T-helper 2 cell (primary cell): ENCODE measurements at regions not wholly inside any gene's neighbourhood (a gene's known extent, or its start where the extent isn't known, plus 50 kb on each side); places are given as distances from the start of the nearest gene placed in this dataset.

Experiments used
- DNase-seq, 5 experiments: peaks; one replicate each; pipeline versions ENCODE4 v3.0.0 to v3.0.0-alpha.2; 2012 to 2022

DNA sequence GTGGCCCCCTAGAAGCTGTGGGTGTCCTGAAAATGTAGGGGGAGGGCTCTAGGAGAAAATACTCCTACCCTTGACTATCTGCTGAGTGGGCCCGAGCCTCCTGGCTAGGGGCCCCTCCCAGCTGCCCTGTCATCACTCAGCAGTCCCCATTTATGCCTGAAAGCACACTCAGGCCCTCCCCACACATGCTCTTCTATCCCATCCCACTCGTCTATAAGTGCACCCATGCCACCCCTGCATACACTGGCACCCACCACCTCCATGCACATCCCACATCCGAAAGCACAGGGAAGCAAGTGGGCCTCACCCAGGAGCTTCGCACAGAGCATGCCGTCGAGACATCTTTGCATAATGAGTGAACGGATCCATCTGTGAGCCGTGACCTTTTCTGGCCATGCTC is 80.4 kb upstream of the POU3F1 start:
- no peak for DNase-seq

DNA sequence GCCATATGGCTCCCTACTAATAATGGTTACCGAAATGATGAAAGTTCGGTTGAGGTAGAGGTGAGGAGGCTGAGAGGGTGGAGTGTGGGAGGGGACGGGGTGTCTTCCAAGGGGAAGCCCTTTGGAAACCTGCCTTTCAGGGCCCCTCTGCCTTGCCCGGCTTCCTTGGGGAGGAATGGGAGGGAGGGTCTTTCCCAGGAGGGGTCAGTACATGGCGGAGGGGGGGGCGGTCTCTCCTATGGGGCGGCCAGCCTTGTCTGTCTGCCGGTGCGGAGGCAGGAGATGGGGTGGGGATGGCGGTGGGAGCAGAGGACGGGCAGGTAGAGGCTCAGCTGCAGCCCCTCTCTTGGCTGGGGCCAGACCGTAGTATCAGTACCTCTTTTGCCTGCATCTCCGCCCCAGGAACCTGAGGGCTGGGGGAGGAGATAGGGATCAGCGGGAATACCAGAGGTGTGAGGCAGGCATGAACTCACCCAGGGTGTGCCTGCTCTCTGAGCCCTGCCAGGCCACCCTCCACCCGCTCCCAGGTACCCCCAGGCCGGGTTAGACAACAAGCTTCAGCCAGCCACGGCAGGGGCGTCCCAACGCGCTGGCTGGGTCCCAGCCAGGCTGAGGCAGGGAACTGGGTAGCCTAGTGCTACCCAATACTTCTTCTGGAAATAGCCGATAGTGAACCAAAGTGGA is 79.4 kb upstream of the POU3F1 start:
- no peak for DNase-seq

DNA sequence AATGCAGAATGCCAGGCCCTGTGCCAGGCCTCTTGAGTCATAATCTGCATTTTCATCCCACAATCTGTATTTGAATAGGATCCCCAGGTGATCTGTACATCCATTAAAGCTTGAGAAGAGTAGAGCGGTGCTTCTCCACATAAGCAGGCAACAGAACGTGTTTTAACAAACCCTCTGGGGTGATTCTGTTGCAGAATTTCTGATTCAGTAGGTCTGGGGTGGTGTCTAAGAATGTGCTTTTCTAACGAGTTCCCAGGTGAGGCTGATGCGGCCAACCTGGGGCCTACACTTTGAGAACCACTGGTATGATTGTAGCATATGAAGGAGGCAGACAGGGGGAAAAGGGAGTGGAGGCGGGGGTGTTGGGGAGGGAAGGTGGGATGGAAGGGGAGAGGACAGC is 78.4 kb upstream of the POU3F1 start:
- no peak for DNase-seq

DNA sequence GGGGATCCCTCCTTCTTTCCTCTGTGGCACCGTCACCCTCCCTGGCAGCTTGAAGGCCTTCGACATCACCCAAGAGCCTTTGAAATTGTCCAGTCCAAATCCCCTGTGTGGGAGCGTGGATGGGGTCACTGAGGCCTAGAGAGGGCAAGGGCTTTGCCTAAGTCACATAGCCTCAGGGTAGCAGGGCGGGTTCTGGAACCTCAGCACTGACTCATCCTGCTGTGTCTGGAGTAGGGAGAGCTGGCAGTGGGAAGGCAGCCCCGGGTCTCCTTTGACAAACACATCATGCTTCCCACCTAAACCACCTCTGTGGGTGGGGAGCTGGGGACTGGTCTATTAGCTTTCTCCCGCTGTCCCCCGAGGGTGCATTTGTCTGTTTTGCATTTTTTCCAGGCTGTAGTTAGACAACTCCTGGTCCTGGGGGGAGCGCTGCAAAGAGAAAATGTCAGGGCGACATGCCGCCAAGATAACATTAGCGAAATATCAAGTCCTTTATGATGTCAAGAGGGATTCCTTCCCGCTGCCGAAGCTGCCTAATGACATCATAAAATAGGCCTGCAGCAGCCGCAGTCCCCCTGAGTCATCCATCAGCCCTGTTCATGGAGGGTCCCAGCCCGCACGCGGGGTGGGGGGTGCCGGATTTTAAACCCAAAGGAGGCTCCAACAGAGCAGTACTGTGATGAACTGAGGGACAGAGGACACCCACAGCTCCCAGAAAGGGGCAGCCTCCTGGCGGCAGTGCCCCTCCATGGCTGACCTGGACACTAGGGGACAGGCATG is 77.0 kb upstream of the POU3F1 start:
- DNase-seq, result no peak

DNA sequence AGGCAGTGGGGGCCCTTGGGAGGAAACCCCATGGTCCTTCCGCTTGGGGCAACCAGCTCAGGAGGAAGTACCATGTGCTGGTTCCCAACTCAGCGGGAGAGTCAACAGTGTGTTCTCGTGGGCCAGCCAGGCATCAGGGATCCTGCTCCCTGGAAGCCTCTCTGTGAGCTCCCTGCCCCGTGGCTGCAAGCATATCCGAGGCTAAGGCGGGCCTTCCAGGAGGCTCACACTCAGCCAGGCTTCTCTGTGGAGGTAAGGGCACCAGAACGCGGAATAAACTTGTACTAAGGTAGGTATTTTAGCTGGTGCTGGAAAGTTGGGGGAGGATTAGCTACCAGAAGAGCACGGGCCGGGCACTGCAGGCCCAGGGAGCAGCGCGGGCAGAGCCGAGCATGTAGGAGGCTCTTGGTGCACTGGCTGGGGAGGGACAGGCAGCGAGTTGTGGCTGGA is 74.7 kb upstream of the POU3F1 start:
- DNase-seq, result no peak

DNA sequence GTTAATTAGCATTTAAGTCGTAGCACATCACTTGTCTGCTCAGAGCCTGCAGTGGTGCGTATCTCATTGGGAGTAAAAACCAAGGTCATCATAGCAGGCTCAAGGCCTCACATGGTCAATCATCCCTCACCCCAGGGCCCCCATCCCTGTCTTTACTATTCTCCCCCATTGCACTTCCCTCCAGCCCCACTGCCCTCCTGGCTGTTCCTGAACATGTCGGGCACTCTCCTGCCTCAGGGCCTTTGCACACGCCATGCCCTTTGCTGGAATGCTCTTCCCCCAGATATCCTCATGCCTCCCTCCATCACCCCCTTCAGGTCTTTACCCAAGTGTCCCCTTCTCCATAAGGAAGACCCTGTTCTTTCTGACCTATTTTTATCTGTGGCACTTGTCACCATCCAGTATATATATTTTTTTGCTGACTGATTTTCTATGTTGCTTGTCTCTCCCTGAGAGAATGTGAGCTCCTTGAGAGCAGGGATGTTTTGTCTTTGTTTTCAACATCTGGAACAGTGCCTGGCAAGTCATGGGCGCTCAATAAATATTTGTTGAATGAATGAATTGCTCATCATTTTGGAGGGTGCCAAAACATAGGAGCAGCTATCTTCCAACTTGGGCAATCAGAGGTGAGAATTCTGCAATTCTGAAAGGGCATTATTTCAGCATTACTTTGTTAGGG is 74.1 kb upstream of the POU3F1 start:
- DNase-seq, result no peak

DNA sequence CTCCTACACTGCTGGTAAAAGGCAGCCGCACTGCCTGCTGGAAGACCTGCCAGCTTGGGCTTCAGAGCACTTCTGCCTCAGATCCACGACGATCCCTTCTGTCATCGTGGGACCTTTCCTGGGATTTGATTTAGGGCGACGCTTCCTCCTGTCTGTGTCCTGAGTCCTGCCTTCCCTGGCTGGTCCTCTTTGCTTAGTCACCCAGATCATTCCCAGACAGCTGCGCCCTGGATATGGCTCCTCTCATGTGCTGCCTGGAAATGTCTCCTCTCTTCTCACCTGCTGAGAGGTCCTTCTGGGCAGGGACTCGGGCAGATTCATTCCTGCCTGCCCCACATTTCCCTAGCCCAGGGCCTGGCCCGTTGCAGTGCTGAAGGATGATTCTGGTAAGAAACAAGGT is 72.4 kb upstream of the POU3F1 start:
- no peak for DNase-seq

DNA sequence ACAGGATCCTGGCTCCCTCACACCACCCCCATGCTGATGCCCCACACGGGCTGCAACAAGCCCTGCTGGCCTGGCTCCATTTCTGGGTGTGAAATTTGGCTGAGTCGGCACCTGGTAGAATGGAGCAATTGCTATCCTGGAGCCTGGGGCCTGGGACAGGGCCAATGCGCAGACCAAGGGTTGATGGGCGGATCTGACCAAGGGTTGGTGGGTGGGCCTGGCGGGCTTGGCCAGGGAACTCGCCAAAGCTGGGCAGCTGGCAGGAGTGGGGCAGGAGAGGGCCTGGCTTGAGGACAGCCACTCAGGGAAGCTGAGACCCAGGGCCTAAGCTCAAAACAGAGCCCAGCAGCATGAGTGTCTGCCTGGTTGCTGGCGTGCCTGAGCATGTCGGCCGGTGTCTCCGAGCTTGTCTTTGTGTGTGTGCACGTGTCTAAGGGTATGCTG is 70.9 kb upstream of the POU3F1 start:
- DNase-seq, result no peak

DNA sequence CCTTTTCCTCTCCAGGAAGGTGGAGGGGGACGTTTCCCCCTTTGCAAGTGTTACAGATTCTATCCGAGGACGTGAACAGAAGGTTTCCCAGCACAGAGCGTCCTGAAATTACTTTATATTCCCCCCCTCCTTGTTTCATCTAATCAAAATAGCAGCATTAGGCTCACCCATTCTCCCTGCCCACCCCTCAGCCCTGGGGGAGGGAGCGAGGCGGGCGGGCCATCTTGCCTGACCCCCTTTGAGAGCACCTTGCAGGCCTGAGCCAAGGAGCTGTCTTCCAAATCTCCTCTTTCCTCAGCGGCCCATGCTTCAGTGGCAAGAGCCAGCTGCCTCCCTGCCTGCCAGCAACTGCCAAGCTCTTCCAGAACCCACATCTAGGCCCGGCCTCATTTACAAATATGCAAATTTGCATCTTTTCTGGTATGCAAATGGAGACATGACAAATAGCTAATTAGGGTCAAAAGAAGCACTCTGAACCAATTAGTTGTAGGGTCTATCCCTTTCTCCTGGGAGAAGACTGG is 69.1 kb upstream of the POU3F1 start:
- DNase-seq, result no peak

DNA sequence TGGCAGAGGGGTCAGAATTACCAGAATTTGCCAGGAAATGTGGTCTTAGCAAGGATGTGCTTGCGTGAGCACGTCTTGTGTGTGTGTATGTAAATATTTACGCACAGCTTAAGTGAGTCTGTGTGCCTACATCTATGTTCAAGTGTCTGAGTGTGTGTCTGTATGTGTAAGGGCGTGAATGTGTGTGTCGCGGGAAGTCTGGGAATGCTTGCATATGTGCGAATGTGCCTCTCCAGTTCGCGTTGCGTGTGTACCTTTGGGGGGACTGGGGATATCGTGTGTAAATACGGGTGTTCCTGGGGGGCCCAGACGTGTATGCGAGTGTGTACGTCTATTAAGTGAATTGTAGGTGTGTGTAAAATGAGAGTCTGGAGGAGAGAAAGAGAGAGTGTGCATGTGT is 68.6 kb upstream of the POU3F1 start:
- DNase-seq, result no peak

DNA sequence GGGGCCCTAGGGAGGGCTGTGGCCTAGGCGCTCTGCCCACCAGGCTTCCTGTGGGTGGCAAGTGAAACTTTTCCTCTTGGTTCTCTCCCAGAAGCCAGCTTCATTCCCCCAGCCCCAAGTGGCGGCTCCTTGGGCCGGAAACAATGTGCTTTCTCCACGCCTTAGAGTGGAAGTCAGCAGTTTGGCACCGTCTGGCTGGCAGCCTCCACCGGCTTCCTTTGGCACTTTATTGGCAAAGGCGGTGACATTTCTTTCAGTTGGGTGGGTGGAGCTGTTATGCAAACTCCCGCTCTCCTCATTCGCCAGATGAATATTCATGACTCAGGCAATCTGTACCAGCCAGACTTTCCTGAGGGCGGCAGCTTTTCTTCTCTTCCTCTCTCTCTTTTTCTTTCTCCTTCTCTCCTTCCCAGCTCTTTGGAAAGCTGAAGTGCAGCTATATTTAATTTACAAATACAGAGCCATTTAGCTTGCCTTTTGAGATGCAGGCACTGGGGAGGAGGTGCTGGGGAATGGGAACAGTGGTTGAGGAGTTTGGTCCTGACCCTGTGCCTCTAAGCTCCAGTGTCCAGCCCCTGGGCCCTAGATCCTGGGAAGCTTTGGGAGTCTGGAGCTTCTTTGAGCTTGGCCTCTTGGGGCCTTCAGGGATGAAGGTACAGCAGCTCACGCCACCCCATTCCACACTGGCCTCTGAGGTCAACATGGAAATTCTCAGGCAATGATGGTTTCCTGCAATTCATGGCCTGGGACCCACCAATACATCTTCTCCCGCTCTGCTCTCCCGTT is 67.8 kb upstream of the POU3F1 start:
- DNase-seq, result no peak

DNA sequence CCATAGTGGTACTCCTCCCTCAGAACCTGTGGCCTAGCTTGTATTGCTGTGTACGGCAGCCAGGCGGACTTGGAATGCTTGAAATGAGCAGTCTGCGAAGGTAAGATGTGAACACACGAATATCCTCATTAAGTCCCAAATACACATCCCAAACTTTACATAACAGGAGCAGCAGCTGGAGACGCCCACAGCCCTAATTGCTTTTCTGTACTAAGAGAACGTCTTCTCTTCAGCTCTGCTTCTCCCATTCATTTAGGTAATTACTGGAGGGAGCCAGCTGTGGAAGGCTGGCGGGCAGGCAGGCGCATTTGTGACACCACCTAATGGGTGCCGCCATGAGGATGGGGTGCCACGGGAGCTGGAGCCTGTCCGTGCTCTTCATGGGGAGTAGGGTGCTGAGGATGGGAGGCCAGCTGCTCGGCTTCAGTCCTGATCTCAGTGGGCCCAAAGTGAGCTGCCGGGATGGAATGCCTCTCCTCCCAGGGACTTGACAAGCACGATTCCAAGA is 66.6 kb upstream of the POU3F1 start:
- no peak for DNase-seq

DNA sequence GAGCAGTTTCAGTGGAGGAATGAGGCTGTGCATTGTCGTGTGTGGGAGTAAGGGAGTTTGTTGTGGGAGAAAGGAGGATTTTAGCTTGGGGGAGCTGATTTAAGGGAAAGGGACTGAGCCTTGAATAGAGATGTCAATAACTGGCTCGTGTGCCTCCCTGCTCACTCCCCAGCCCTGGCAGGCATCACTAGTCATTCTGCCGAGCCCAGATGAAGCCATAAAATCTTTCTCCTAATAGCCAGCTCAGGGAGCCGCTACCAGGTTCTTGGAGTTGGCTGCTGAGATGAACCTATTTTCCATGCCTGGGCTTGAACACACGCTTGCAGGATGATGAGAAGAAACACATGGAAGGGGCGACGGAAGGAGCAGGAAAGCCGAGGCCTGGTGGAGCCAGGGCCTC is 65.0 kb upstream of the POU3F1 start:
- no peak for DNase-seq

DNA sequence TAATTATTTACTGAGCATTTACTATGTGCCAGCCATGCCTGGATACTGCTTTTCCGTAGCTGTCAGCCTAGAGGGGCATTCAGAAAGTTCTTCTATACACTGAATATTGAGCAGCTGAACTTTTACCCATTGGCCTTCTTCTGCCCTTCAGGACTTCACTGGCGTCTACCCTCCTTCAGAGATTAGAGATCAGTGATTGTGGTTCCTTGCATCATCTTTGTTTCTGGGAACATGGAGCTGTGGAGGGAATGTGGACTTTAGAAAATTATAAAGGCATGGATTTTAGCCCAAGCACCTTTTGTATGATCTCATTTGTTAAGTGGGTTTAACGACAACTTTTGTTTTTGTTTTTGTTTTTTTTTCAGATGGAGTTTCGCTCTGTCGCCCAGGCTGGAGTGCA is 58.7 kb upstream of the POU3F1 start:
- DNase-seq, result no peak

DNA sequence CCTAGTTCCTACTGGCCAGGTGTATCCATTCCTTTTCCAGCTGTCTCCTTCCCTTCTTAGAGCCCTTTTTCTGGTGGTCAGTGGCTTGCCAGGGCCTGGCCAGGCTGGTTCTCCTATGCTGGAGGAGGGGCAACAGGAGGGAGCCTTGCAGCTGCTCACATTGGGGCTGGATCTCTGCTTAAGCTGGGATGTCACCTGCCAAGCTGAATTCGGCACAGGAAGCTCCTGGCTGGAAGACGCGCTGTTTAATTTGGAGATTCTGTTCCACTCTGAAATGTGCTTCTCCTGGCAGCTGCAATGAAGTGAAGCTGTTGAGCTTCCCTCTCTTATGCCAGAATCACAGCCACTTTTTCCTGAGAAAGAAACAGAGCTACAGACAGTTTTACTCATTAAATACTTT is 56.0 kb upstream of the POU3F1 start:
- no peak for DNase-seq

DNA sequence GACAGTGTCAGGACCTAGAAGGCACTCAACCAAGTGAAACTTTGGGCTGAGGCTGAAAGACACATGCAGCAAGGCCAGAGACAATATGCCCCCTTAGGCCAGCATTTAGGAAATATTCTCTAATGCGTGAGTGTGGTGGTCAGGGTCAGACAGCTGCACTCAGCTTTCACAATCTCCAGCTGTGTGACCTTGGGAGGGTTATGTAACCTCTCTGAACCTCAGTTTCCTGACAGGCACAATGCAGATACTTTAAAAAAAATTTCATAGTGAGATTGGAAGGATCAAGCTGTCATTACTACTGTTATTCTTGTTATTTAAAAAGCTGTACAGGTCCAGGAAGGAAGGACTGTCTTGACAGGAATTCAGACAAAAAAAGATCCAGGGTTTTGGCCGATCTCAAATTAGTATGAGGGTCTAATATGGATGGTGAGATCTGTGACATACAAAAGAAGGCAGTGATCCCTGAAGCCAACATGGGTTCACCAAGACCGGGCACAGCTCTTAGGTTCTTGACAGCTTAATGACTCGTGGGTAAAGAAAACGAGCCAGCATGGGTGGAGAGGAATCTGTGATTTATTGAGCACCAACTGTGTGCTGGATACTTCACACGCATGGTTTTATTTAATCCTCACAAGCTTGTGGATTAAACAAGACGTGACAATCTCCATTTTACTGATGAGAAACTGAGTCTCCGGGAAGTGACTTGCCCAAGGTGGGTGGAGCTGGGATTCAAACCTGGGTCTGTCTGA is 54.6 kb upstream of the POU3F1 start:
- DNase-seq, result no peak

DNA sequence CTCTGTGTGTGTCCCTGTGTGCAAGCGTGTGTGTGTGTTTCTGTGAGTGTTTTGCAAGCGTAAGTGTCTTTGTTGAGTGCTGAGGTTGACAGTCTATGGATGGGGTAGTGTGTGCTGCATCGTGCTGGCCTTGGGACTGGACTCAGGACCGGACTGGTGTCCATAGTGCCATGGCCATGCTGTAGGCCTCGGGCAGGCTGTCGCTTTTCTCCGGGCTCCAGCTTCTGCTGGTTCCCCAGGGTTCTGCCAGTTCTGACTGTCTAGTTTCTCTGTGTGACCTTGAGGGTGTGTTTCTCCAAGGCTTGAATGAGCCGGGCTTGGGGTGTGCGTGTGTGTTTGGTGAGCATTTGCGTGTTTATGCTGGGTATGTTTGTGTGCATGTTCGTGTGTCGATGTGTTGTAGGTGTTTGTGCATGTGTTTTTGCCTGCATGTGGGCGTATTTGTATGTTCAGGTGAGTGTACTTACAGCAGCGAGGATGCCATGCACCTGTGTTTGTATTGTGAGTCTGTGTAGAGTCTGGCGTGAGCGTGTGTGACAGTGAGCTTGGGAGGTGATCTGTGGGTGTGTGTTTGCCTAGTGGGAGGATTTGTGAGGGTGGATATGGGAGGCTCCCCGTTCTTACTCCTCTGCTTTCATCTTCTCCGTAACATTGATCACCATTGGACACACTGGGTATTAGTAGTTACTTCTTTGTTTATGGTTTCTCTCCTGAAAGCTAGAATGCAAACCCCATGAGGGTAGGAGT is 51.7 kb upstream of the POU3F1 start:
- DNase-seq, result no peak

DNA sequence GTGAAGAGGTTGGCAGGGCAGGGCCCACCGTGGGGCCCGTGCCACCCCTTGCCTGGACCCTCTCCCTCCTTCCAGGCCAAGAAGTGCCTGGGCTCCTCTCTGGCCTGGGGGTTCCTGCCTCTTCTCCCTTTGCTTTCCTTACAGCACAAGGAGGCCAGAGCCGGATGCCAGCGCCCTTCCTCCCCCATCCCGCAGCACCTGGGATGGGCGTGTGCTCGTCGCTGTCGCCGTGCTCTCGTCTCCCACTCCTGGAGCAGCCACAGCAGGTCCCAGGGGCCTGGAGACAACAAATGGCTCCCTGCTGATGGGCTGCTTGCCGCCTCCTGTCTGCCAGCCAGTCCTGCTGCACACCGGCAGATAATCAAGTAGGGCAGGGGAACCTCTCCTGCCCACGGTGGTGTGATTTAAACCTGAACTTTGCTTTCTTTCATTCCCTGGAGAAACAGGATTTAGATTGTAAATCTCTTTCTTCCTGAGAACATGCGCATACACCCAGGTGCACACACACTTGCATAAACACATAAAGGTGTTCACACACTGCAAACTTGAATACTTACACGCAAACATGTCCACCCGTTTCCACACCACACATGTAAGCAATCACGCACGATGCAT is 50.8 kb upstream of the POU3F1 start:
- no peak for DNase-seq
